MCF 10A (cell line): ENCODE measurements at regions not wholly inside any gene's neighbourhood (a gene's known extent, or its start where the extent isn't known, plus 50 kb on each side); places are given as distances from the start of the nearest gene placed in this dataset.

Source experiments
- BruUV-seq: library from RNA; stranded (reverse); fragments of 400-500 nt; replicated peaks from 2 replicates; lab custom pipeline; 2021; lab: Mats Ljungman, UMichigan
- CTCF ChIA-PET: fragments of 300-600 bp; sonication (Branson Sonifier 250); formaldehyde crosslinking; extraction: SDS; loops from one replicate; lab custom pipeline; 2021; ENCODE audit warnings: antibody characterized with exemption, inconsistent platforms; lab: Yijun Ruan, JAX
- POLR2A ChIA-PET: fragments of 300-600, 350-650 bp; sonication (Branson Sonifier 250); formaldehyde crosslinking; extraction: SDS; loops from one replicate; lab custom pipeline; 2020; ENCODE audit warnings: antibody characterized with exemption, inconsistent platforms; lab: Yijun Ruan, JAX
- DNase-seq: peaks from one replicate; pipeline ENCODE4 v3.0.0-alpha.2; 2018; ENCODE audit not compliant: unreplicated experiment
- H3K27ac Mint-ChIP-seq: one replicate; pipeline ENCODE4 v1.8.0; 2022; ENCODE audit warnings: mild to moderate bottlenecking, low read depth, mixed read lengths; ENCODE audit not compliant: unreplicated experiment
- H3K27me3 Mint-ChIP-seq: one replicate; pipeline ENCODE4 v1.8.0; 2022; ENCODE audit warnings: mixed read lengths; ENCODE audit not compliant: insufficient read depth, unreplicated experiment
- H3K36me3 Mint-ChIP-seq: one replicate; pipeline ENCODE4 v1.8.0; 2022; ENCODE audit warnings: mild to moderate bottlenecking, moderate library complexity, mixed read lengths; ENCODE audit not compliant: insufficient read depth, unreplicated experiment
- H3K4me1 Mint-ChIP-seq: one replicate; pipeline ENCODE4 v1.8.0; 2022; ENCODE audit warnings: mixed read lengths; ENCODE audit not compliant: insufficient read depth, unreplicated experiment
- H3K4me3 Mint-ChIP-seq: one replicate; pipeline ENCODE4 v1.8.0; 2022; ENCODE audit warnings: mild to moderate bottlenecking, moderate library complexity, mixed read lengths; ENCODE audit not compliant: unreplicated experiment
- H3K9me3 Mint-ChIP-seq: one replicate; pipeline ENCODE4 v1.8.0; 2022; ENCODE audit warnings: mixed read lengths; ENCODE audit not compliant: unreplicated experiment
- CTCF ChIP-seq: fragments of 200-600 bp; IDR thresholded peaks from one replicate; pipeline ENCODE4 v1.8.0; 2022; ENCODE audit warnings: antibody characterized with exemption, mild to moderate bottlenecking; ENCODE audit not compliant: unreplicated experiment
- intact Hi-C: fragments of 100-400 bp; cut with micrococcal nuclease; formaldehyde crosslinking; loops from 2 replicates; pipeline ENCODE4 v1.14.1; 2022

GRCh38 chr2:120486441-120486840 is 140.5 kb downstream of the INHBB start:
- ChIA-PET POLR2A (no interaction called here), CTCF (no interaction called here)
- no peaks in the 10 kb centered on the region for H3K36me3 Mint-ChIP-seq
- H3K27ac Mint-ChIP-seq, result no peak overlapping the region
- H3K27me3 Mint-ChIP-seq, result no peaks in the 10 kb centered on the region
- H3K4me3 Mint-ChIP-seq, result no peak overlapping the region
- BruUV-seq, result no TSS peak
- TF ChIP-seq CTCF, result no peak
- DNase-seq, result no peak
- H3K4me1 Mint-ChIP-seq, result no peaks in the 10 kb centered on the region
- intact Hi-C loops, result no loop called here
- H3K9me3 Mint-ChIP-seq, result no peaks in the 10 kb centered on the region

- peak; percentile 31 for DNase-seq
- H3K27me3 Mint-ChIP-seq, result no peaks in the 10 kb centered on the region
- CTCF ChIA-PET, result interaction anchor here (0.7 kb wide), 1 partner anchor 210 kb away, joined by 3 read pairs; no protein-coding TSS in a partner anchor
- H3K4me3 Mint-ChIP-seq, result no peak overlapping the region
- no peak for TF ChIP-seq CTCF
- no TSS peak for BruUV-seq
- no peaks in the 10 kb centered on the region for H3K4me1 Mint-ChIP-seq
- H3K36me3 Mint-ChIP-seq, result no peaks in the 10 kb centered on the region
- H3K9me3 Mint-ChIP-seq, result no peaks in the 10 kb centered on the region
- H3K27ac Mint-ChIP-seq, result no peak overlapping the region
- intact Hi-C loops, result no loop called here
- POLR2A ChIA-PET, result interaction anchor here (0.6 kb wide), 1 partner anchor 53 kb away, joined by 3 read pairs; no protein-coding TSS in a partner anchor
Observed at GRCh38 chr2:120486946-120487345, 141.0 kb downstream of the INHBB start.

- no peak for DNase-seq
- Mint-ChIP-seq H3K9me3 (no peaks in the 10 kb centered on the region), H3K4me3 (no peak overlapping the region), H3K4me1 (no peaks in the 10 kb centered on the region), H3K27me3 (no peaks in the 10 kb centered on the region), H3K27ac (no peak overlapping the region), H3K36me3 (no peaks in the 10 kb centered on the region)
- ChIA-PET CTCF (no interaction called here), POLR2A (no interaction called here)
- intact Hi-C loops, result no loop called here
- TF ChIP-seq CTCF, result no peak
- BruUV-seq, result no TSS peak
Observed at GRCh38 chr2:120488531-120488930, 142.6 kb downstream of the INHBB start.

- H3K4me1 Mint-ChIP-seq, result no peaks in the 10 kb centered on the region
- POLR2A ChIA-PET, result interaction anchor here (0.5 to 0.9 kb wide), 2 partner anchors 23 to 732 kb away, joined by 3 read pairs; no protein-coding TSS in a partner anchor
Observed at GRCh38 chr2:120489023-120489422, 143.1 kb downstream of the INHBB start.

More at GRCh38 chr2:120489023-120489422, 143.1 kb downstream of the INHBB start:
- Mint-ChIP-seq H3K27ac (no peak overlapping the region), H3K27me3 (no peaks in the 10 kb centered on the region), H3K9me3 (no peaks in the 10 kb centered on the region), H3K36me3 (no peaks in the 10 kb centered on the region), H3K4me3 (no peak overlapping the region)
- DNase-seq, result no peak
- no TSS peak for BruUV-seq
- CTCF ChIA-PET, result no interaction called here
- no peak for TF ChIP-seq CTCF
- intact Hi-C loops, result no loop called here
